GM19397 (cell line): ENCODE measurements at regions not wholly inside any gene's neighbourhood (a gene's known extent, or its start where the extent isn't known, plus 50 kb on each side); places are given as distances from the start of the nearest gene placed in this dataset.
"Not testable (repeated sequence)": the region's sequence is repeated elsewhere in the genome, so short reads cannot be mapped to it uniquely, and the experiment has no call there.

Source experiments
- ATAC-seq: cut with Tn5 transposase; IDR thresholded peaks from one replicate; pipeline ENCODE4 v1.9.1; 2021; ENCODE audit warnings: mild to moderate bottlenecking, moderate library complexity; ENCODE audit not compliant: unreplicated experiment

DNA sequence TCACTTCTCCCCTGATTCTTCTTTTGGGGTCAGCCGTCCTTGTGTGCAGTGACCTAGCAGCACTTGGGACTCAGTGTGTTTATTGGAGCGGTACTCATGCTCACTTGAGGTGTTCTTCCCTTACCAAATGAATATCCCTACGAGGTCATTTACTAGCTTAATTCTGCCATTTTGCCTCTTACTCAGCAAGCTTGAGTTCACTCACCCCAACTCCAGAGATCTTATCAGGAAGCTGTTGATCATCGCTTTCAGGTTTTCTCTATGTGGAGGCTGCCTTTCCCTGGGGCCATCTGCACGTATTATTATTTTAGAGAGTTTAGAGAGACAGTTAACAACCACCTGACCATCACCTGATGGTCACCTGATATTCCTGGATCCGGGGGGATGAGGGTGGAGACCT lies 1466.0 kb upstream of the GOT2 start:
- no peak for ATAC-seq

- no peak for ATAC-seq
These were observed 1465.0 kb upstream of the GOT2 start for GRCh38 chr16:60199150-60199549.

DNA sequence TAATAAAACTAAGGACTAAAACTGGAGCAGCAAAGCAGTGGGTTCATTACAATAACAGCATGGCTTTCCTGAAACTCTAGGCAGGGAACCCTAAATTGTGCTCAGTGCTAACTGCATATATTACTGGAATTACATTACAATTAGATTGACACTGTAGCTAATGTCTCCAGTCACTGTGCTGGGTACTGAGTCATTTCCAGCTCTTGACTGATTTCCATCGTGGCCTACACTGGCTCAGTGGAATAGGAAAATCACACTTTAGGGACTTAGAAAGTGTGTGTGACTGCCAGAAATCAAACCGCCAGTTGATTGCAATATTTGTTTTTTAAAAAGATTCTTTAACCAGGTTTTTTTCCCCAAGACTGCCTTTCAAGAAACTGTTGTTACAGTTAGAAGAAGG lies 1447.4 kb upstream of the GOT2 start:
- ATAC-seq, result no peak

DNA sequence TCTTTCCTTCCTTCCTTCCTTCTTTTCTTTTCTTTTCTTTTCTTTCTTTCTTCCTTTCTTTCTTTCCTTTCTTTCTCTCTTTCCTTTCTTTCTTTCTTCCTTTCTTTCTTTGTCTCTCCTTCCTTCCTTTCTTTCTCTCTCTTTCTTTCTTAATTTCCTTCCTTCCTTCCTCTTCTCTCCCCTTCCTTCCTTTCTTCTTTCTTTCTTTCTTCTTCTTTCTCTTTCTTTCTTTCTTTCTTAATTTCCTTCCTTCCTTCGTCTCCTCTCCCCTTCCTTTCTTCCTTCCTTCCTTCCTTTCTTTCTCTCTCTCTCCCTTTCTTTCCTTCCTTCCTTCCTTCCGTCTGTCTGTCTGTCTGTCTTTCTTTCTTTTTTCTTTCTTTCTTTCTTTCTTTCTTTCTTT lies 1446.5 kb upstream of the GOT2 start:
- no peak for ATAC-seq

DNA sequence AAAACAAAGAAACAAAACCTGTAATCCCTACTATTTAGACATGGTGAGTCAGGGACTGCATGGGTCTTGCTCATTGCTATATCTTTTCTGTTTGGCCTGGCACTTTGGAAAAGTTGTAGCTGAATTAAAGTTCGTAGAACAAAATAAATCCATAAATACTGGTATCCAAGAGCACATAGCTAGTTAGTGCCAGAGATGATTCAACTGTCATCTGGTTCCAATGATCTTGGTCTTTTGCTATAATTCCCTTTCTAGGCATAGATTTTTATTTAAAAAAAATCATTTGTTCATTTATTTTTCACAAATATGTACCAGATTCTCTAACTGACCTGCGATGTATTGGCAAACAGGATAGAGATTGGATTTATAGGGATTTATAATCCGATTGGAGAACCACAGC lies 1436.1 kb upstream of the GOT2 start:
- ATAC-seq, result no peak

DNA sequence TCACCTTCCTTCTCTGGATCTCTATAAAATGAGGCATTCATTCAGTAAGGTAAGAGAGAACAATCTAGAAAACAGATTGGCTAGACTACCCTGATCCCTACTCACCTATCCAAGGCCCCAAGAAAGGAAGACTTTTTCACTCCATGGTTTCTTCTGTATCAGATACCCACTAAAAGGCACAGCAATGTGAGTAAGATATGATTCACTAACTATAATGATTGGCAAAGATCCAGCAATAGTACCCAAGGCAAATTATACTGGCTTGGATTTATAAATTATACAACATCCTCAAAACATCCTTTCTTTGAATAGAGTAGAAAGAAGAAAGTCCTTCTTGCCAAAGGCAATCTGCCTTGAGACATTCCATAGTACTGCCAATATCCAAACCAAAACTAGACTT lies 1432.0 kb upstream of the GOT2 start:
- ATAC-seq, result no peak

GRCh38 chr16:60151987-60152386 lies 1417.9 kb upstream of the GOT2 start:
- no peak for ATAC-seq

DNA sequence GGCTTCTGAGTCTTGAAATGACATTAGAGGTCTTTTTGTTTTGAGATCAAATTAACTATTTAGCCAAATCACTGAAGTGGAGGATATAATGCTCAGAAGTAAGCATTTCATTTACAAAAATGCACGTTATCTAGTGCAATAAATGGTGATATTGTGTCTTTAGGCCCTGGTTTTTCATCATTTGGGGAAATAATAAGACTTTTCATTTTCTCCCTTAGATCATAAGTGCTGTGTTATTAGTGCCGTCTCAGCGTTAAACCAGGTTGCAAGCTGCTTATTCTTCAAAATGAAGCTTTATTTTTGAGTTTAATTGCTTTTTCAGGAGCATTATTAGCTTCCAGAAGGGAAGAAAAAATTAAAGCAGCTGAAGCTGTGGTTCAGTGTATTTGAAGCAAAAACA lies 1416.8 kb upstream of the GOT2 start:
- no peak for ATAC-seq

GRCh38 chr16:60143348-60143705 lies 1409.2 kb upstream of the GOT2 start:
- ATAC-seq, result no peak

DNA sequence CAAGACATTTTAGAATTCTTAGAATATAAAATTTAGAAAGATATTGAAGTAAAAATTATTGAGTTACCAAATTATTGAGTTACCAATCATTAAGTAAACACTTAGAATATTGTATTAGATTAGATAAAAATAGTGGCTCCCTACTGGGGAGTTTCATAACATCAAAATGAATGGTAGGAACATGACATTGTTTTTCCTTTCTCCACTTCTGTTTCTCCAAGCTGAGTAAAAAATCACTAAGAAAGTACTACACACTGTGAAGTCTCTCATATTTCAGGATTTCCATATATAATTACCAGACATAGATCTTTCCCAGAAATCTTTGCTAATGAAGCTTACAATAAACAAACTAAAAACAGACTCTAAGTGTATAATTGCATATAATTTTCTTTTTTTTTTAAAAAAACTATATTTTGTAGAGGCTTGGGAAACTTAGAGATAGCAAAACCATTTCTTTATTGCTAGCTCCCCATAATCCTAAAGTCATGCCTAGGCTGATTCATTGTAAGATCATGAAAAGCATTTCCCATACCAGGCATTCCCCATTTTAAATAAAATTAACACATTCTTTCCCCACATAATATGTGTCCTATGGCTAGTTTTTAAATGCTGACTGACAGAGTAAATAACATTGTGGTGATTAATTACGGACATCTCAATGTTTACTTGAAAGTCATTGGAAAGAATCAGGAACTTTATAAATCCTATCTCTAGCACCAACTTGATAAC lies 1408.7 kb upstream of the GOT2 start:
- ATAC-seq, result no peak

DNA sequence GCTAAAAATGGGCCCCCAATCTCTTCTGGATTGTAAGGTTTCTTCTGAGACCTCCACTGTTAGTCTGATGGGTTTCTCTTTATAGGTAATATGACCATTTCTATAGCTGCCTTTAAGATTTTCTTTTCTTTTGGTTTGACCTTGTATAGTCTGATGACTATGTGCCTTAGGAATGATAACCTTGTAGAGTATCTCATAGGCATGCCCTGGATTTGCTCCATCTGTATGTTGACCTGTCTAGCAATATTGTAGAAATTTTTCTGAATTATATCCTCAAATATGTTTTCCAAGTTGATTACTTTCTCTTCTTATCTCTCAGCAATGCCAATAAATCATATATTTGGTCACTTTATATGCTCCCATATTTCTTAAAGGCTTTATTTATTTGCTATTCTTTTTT lies 1403.8 kb upstream of the GOT2 start:
- no peak for ATAC-seq

DNA sequence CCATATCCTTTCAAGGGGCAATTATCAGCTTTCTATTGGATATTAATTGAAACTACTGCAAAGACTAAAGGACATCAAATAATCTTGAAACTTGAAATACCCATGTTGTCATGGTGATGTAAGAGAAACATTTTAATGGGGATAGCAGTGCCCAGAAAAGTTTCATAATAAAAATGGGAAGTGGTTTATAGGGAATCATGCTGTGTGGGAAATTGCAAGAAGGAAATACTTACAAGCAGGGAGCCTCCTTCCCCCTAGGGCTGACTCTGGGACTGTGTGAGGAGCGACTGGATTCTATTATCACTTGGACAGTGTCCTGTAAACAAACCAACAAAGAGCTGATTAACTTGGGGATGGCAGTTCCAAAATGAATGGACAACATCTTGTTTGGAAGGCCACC lies 1393.1 kb upstream of the GOT2 start:
- no peak for ATAC-seq

- not testable (repeated sequence) for ATAC-seq
These were observed 1392.0 kb upstream of the GOT2 start for GRCh38 chr16:60126115-60126514.

DNA sequence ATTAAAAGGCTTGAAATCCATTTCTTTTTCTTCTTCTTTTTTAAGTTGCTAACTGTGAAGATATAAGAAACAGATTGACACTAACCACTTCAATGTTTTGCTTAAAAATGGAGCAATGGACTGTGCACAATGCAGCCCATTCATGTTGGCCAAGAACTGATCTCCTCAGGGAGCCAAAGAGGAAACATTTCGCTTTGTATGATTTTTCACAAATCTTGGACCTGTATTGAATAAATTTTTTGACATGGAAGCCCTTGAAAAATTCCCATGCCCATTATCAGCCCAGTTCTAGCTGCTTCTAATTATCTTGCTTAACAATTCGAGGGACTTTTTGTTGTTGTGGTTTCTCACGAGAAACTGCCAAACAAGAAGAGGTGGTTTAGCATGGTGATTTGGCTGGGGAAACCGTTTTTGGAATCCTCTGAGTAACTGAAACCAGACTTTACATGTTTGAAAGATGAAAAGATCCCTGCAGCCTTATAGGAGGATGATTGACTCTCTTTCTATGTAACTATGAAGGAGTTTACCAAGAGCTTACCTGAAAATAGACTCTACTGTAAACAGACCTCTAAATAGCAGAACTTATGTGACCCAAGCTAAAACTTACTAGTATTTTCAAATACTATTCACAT lies 1389.4 kb upstream of the GOT2 start:
- no peak for ATAC-seq

GRCh38 chr16:60120586-60120985 lies 1386.5 kb upstream of the GOT2 start:
- no peak for ATAC-seq

- no peak for ATAC-seq
These were observed 1376.4 kb upstream of the GOT2 start for GRCh38 chr16:60110531-60110930.

DNA sequence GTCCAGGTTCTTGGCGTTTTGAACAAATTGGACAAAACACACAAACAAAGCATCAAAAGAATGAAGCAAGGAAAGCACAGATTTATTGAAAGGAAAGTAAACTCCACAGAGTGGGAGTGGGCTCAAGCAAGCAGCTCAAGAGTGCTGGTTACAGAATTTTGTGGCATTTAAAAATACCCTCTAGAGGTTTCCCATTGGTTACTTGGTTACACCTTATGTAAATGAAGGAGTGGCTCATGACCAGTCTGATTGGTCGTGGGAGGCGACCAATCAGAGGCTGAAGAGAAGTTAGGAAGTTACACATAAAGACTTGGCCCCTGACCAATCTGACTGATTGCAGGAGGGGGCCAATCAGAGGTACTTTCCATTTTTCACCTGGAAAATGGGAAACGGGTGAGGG lies 1373.8 kb upstream of the GOT2 start:
- ATAC-seq, result no peak

GRCh38 chr16:60107437-60107836 lies 1373.3 kb upstream of the GOT2 start:
- no peak for ATAC-seq

GRCh38 chr16:60100371-60100770 lies 1366.3 kb upstream of the GOT2 start:
- no peak for ATAC-seq

- ATAC-seq, result no peak
These were observed 1357.4 kb upstream of the GOT2 start for GRCh38 chr16:60091529-60091928.

DNA sequence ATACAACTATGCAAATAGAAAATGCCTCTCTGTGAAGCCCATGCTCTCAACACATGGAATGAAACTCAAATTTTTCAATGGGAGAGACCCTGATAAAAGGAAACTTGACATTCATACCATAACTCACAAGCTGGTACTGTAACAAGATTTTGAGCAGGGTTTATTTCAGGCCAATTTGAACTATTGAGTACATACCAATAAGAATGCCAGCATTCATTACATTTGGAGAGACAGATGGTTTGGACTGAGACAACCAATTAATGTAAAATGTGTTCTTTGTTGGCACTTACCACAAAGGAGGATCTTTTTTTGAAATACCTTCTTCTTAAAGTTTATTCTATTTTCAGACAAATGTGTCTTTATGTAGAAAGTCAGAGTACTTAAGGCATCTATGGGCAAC lies 1357.0 kb upstream of the GOT2 start:
- ATAC-seq, result no peak

DNA sequence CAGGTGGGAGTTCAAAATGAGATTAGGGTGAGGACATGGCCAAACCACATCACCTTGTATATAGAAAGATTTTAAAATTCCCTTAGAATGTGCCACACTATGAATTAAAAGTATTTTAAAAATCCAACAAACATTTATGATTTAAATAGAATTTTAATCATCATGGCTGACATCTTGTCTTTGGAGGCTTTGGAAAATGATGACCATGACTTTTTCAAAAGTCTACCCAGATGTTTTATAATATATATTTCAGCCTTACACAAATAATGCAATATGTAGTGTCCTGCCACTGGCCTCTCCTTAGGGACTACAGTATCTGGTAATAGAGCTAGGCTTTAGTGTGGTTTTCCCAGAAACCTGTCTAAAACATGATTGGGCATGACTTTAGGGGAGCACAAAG lies 1353.4 kb upstream of the GOT2 start:
- ATAC-seq, result no peak

DNA sequence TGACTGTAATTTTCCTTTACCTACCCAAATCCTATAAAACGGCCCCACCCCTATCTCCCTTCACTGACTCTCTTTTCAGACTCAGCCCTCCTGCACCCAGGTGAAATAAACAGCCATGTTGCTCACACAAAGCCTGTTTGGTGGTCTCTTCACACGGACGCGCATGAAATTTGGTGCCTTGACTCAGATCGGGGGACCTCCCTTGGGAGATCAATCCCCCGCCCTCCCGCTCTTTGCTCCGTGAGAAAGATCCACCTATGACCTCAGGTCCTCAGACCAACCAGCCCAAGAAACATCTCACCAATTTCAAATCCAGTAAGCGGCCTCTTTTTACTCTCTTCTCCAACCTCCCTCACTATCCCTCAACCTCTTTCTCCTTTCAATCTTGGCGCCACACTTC lies 1344.7 kb upstream of the GOT2 start:
- not testable (repeated sequence) for ATAC-seq
